GM12874 (cell line): ENCODE measurements at regions not wholly inside any gene's neighbourhood (a gene's known extent, or its start where the extent isn't known, plus 50 kb on each side); places are given as distances from the start of the nearest gene placed in this dataset.

ENCODE experiments used
- CTCF ChIP-seq: IDR thresholded peaks from 2 replicates; pipeline ENCODE4 v1.5.1; 2011; ENCODE audit warnings: low read depth, mild to moderate bottlenecking, control low read depth, low read length, moderate library complexity; ENCODE audit not compliant: insufficient read depth

GRCh38 chr13:97148894-97149293, 73.2 kb upstream of the MBNL2 start:
- no peak for TF ChIP-seq CTCF

GRCh38 chr13:97160421-97160820, 61.7 kb upstream of the MBNL2 start:
- no peak for TF ChIP-seq CTCF

- TF ChIP-seq CTCF: no peak
These were observed 60.4 kb upstream of the MBNL2 start for GRCh38 chr13:97161582-97162231.

- TF ChIP-seq CTCF: no peak
These were observed 56.4 kb upstream of the MBNL2 start for GRCh38 chr13:97165502-97166425.

- TF ChIP-seq CTCF: no peak
These were observed 51.0 kb upstream of the MBNL2 start for GRCh38 chr13:97171136-97171535.
